GM10266 (cell line): ENCODE measurements at regions not wholly inside any gene's neighbourhood (a gene's known extent, or its start where the extent isn't known, plus 50 kb on each side); places are given as distances from the start of the nearest gene placed in this dataset.

Experiments used
- DNase-seq: peaks from one replicate; pipeline ENCODE4 v3.0.0; 2012; ENCODE audit errors: extremely low spot score
- TF ChIP-seq, protein P1 (sequence below): IDR thresholded peaks from 2 replicates; pipeline ENCODE4 v1.5.1; 2012; ENCODE audit warnings: mild to moderate bottlenecking, low read depth; ENCODE audit not compliant: control insufficient read depth, insufficient read depth; ENCODE audit errors: missing control alignments

DNA sequence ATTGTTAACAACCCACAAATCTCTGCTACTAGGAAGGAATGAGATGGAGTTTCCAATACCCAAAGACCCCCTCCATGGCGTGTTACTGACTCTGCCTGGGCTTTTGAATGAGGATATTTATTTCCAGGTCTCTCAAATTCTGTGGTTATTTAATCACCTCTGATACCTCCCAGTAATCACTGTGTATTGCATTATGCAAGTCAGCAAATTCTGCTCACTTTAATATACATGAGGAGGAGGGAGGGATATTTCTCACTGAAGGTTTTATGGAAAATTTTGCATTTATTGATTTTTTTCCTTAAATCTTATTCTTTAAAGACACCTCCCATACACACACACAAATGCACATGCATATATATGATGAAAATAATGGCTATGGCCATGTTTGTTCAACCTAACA, 962.9 kb downstream of the VRK1 start:
- TF ChIP-seq, protein P1, sequence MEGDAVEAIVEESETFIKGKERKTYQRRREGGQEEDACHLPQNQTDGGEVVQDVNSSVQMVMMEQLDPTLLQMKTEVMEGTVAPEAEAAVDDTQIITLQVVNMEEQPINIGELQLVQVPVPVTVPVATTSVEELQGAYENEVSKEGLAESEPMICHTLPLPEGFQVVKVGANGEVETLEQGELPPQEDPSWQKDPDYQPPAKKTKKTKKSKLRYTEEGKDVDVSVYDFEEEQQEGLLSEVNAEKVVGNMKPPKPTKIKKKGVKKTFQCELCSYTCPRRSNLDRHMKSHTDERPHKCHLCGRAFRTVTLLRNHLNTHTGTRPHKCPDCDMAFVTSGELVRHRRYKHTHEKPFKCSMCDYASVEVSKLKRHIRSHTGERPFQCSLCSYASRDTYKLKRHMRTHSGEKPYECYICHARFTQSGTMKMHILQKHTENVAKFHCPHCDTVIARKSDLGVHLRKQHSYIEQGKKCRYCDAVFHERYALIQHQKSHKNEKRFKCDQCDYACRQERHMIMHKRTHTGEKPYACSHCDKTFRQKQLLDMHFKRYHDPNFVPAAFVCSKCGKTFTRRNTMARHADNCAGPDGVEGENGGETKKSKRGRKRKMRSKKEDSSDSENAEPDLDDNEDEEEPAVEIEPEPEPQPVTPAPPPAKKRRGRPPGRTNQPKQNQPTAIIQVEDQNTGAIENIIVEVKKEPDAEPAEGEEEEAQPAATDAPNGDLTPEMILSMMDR: no peak
- no peak for DNase-seq

DNA sequence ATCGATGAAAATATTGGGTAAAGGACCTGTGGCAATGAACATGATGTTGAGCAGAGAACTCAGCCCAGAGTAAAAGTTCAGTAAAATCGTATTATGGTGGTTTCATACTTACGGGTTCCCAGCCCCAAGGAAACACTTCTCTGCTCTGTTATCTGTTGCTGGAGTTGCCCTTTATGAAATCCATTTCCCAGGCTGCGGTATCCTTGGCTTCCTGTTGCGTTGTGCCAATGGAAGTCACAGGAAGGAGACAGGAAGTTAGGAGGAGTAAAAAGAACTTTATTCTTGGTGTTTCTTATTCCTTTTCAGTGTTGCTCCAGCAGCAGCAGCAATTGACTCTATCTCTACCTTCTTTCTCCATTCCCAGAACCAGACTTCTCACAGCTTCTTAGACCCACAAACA, 965.2 kb downstream of the VRK1 start:
- TF ChIP-seq, protein P1: no peak
- no peak for DNase-seq

DNA sequence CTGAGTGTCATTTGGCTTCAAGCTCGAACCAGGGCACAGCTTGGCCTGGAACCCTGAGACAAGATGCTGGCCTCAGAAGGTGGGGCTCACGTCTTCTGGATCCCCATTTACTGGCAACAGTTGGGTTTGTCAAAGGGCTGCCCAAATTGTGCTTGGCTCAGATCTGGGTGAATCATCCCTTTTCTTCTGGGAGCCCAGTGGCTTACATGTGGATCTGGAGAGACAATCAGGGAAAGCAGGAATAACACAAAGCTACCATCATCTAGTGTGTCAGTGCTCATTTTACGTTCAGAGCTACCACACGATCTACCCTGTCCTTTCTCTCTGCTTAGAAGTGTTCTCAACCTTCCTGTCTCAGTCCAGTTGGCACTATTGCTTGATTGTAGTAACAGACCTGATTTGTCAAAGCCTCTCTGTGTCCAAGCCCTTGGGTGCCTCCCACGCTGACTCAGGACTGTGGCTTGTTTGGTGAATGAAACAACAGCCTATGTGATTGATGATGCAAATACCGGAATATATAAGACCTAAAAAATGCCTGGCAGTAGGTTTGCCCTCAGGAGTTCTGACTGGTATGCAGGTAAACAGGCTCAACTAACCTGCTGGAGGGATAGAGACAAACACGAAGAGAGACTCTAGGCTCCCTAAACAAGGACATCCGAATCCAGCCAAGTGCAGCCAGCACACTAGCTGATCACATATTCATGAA, 974.3 kb downstream of the VRK1 start:
- DNase-seq: no peak
- TF ChIP-seq, protein P1: no peak

DNA sequence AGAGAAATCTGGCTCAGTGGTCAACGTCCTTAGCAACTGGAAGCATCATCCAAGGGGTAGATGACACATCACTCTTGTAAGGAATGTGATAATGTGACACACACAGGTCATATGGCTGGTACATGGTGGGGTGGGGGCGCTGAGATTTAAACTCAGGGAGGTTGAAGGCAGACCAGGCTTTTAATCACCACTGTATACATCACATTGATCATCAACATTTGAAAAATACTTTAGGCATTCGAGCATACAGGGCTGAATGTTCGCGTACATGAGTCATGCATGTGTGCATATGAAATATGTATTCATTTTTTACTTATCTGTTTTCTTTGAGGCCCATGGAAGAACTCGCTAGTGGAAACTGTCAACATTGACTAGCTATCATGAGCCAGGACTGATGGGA, 976.4 kb downstream of the VRK1 start:
- TF ChIP-seq, protein P1: no peak

DNA sequence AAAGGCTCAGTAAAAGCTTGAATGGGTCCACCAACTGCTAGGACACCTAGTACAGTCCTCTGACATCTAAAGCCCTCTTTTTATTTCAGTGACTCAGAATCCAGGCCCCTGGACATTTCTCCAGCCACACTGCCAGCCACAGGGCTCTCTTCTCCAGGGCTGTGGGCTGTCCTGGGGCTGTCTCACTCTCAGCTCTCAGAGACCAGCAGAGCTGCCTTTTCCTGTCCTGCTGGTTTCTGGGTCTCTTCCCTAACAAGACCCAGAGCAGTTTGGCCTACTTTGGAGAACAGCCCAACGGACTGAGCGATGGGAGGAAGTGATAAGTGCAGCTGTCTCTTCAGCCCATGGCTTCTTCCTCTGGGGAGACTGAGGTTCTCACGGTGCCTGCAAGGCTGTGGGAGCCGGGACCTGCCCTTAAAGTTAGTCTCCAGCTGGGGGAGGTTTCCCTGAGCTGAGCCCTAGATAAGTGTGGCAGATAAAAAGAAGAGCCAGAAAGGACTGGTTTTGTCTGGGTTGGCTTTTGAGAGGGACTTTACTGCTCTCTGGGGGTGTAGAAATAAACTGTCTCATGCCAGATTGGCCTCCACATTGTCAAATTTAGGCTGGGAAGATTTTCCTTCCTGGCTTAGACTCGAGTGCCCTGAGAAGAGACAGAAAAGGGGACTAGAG, 979.8 kb downstream of the VRK1 start:
- TF ChIP-seq, protein P1: no peak

More for the DNA sequence above, 976.4 kb downstream of the VRK1 start:
- DNase-seq: no peak

DNA sequence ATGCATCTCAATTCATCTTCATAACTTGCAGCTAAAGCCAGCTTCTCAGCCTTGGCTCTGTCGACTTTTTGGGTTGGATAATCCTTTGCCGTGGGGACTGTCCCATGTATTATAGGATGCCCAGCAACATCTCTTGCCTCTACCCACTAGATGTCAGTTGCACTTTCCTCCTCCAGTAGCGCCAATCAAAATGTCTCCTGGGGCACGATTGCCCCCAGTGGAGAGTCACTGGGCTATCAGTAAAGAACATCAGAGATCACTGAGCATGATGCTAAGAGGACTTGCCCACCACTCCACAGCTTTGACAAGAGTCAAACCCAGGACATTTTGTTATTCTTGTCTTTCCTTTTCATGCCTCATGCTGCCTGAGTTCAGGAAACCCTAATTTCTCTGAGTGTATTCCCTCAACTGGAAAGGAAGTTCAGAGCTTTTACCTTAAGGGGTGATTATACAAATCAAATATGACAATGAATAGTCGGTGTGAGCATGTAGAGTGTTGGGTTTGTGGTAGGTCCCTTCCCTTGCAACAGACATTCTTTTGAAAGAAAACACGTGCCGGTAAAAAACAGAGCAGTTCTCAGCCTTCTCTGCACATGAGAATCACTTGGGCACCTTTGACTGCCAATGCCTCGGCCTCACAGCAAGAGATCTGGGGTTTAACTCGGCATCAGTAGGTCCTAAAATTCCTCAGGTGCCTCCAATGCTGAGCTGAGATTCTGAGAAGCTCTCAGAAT, 980.6 kb downstream of the VRK1 start:
- no peak for DNase-seq
- TF ChIP-seq, protein P1: no peak

More for the DNA sequence above, 979.8 kb downstream of the VRK1 start:
- no peak for DNase-seq
